ENCODE measurements at regions not wholly inside any gene's neighbourhood (a gene's known extent, or its start where the extent isn't known, plus 50 kb on each side); places are given as distances from the start of the nearest gene placed in this dataset.

DNA sequence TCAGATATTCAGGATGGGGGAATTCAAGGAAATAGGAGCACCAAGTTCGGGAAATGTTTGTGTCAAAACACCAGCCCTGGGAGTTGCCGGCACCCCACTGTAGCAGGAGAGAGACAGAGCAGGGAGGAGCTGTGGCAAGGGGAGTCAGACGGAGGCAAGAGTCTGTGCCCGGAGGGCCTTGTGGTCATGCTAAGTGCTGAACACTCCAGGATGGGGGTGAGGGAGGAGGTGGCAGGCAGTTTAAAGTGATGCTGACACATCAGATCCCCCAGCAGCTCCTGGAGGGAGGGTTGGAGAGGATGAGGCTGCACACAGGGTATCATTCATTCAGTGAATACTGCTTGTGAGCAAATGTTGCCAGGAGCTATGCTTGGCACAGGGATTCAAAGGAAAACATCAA is 150.3 kb upstream of the ETV3 start:
- no peak for TF ChIP-seq CTCF (IDR thresholded peaks at IDR 0.05; ENCODE audit: insufficient read depth, low read length, poor library complexity, severe bottlenecking)
- Histone ChIP-seq H3K36me3 (ENCODE audit: control insufficient read depth, insufficient read depth, low read length) (no peaks in the 10 kb centered on the region), H3K27me3 (ENCODE audit: control insufficient read depth, insufficient read depth, low read length) (no peaks in the 10 kb centered on the region), H3K4me3 (ENCODE audit: low read depth, low read length) (no peak overlapping the region)
- DNase-seq (ENCODE audit: low read depth) = no peak

DNA sequence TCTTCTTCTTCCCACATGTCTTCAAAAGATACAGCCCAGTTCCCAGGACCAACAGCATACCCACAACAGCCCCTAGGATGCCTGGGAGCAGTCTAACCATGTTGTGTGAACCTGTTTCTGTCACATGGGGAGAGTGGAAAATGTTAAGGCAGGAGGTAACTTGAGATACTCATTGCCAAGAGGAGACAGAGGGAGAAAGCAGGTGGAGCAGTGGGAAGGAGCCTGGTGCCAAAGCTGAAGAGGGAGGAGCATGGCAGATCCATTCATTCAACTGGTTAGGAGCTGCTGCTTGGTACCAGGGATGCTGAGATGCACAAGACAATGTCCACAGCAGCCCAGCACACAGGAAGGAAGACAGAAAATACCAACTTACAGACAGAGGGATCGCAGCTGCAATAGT is 149.8 kb upstream of the ETV3 start:
- no peak for DNase-seq (ENCODE audit: low read depth)
- H3K4me3 ChIP-seq (ENCODE audit: low read depth, low read length) = no peak overlapping the region
- H3K27me3 ChIP-seq (ENCODE audit: control insufficient read depth, insufficient read depth, low read length) = no peaks in the 10 kb centered on the region

DNA sequence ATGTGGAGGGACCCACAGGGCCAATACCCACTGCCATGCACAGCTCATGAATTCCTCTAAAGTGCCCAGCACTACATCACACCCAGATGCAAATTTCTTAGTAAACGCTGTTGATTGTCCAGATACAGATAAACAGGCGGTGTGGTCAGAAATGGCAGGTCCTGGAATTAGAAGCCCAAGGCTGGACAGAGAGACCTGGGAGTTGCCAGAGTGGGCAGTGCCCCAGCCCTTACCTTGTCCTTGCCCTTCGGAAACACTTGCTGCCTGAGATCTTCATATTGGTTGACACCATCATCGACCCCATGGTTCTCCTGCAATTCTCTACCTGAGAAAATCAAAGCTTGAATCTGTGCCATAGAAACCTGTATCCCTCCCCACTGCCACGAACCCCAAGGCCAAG is 149.3 kb upstream of the ETV3 start:
- no peak for DNase-seq (ENCODE audit: low read depth)
- no peaks in the 10 kb centered on the region for H3K36me3 ChIP-seq (ENCODE audit: control insufficient read depth, insufficient read depth, low read length)
- TF ChIP-seq CTCF (IDR thresholded peaks at IDR 0.05; ENCODE audit: insufficient read depth, low read length, poor library complexity, severe bottlenecking) = no peak

More for the DNA sequence above, 149.8 kb upstream of the ETV3 start:
- H3K36me3 ChIP-seq (ENCODE audit: control insufficient read depth, insufficient read depth, low read length) = no peaks in the 10 kb centered on the region
- no peak for TF ChIP-seq CTCF (IDR thresholded peaks at IDR 0.05; ENCODE audit: insufficient read depth, low read length, poor library complexity, severe bottlenecking)

GRCh38 chr1:157286646-157287420 is 148.6 kb upstream of the ETV3 start:
- Histone ChIP-seq H3K4me3 (ENCODE audit: low read depth, low read length) (no peak overlapping the region), H3K27me3 (ENCODE audit: control insufficient read depth, insufficient read depth, low read length) (no peaks in the 10 kb centered on the region), H3K36me3 (ENCODE audit: control insufficient read depth, insufficient read depth, low read length) (no peaks in the 10 kb centered on the region)
- no peak for TF ChIP-seq CTCF (IDR thresholded peaks at IDR 0.05; ENCODE audit: insufficient read depth, low read length, poor library complexity, severe bottlenecking)
- no peak for DNase-seq (ENCODE audit: low read depth)

More for the DNA sequence above, 149.3 kb upstream of the ETV3 start:
- no peaks in the 10 kb centered on the region for H3K27me3 ChIP-seq (ENCODE audit: control insufficient read depth, insufficient read depth, low read length)
- no peak overlapping the region for H3K4me3 ChIP-seq (ENCODE audit: low read depth, low read length)

DNA sequence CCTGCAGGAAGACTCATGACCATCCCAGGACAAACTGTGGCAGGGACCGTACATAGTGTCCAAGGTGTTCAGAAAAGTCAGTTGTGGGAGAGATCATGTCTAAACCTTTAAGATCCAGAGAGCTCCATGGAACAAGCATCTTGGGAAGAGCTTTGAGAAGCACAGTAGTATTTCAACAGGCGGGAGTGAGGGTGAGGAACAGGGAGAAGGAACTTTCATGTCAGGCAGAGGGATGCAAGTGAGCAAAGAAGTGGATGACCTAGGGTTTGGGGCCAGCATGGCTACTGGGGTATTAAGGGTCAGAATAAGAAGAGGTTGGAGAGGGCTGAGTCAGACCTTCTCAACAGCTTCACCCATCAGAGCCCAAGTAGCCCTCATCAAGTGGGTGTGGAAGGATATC is 147.9 kb upstream of the ETV3 start:
- Histone ChIP-seq H3K4me3 (ENCODE audit: low read depth, low read length) (no peak overlapping the region), H3K36me3 (ENCODE audit: control insufficient read depth, insufficient read depth, low read length) (no peaks in the 10 kb centered on the region), H3K27me3 (ENCODE audit: control insufficient read depth, insufficient read depth, low read length) (no peaks in the 10 kb centered on the region)
- TF ChIP-seq CTCF (IDR thresholded peaks at IDR 0.05; ENCODE audit: insufficient read depth, low read length, poor library complexity, severe bottlenecking) = no peak
- DNase-seq (ENCODE audit: low read depth) = no peak

DNA sequence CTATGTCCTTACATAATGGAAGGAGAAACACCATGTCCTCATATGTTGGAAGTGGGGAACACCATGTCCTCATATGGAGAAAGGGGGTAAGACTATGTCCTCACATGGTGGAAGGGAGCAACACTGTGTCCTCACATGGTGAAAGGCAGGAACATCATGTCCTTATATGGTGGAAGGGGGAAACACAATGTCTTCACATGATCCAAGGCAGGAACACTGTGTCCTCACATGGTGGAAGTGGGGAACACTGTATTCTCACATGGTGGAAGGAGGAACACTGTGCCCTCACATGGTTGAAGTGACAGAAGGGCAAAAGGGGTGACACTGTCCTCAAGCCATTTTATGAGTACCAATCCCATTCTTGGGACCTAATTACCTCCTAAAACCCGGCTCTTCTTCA is 146.3 kb upstream of the ETV3 start:
- no peak for TF ChIP-seq CTCF (IDR thresholded peaks at IDR 0.05; ENCODE audit: insufficient read depth, low read length, poor library complexity, severe bottlenecking)
- Histone ChIP-seq H3K27me3 (ENCODE audit: control insufficient read depth, insufficient read depth, low read length) (peaks cover 4% of the 10 kb centered on the region), H3K4me3 (ENCODE audit: low read depth, low read length) (no peak overlapping the region), H3K36me3 (ENCODE audit: control insufficient read depth, insufficient read depth, low read length) (no peaks in the 10 kb centered on the region)
- DNase-seq (ENCODE audit: low read depth) = no peak
